Keratinocyte (primary cell): ENCODE measurements at regions not wholly inside any gene's neighbourhood (a gene's known extent, or its start where the extent isn't known, plus 50 kb on each side); places are given as distances from the start of the nearest gene placed in this dataset.

Experiments used
- DNase-seq: peaks from one replicate; pipeline ENCODE4 v3.0.0-alpha.2; 2011; ENCODE audit warnings: low read depth, missing footprints, low spot score
- FAIRE-seq: peaks from 2 replicates; lab custom pipeline; 2011; peaks lifted over from hg19 to GRCh38; lab: Jason Lieb, UNC
- H2AFZ ChIP-seq: 2 replicates; pipeline ENCODE4 v1.6.0; 2012; ENCODE audit warnings: low read length, control low read depth, inconsistent platforms; ENCODE audit not compliant: control insufficient read depth
- H3K27ac ChIP-seq: 2 replicates; pipeline ENCODE4 v1.5.1; 2011; ENCODE audit warnings: low read length; ENCODE audit not compliant: control insufficient read depth, insufficient read depth
- H3K27me3 ChIP-seq: 3 replicates; pipeline ENCODE4 v1.6.0; 2011; ENCODE audit warnings: low read length; ENCODE audit not compliant: control insufficient read depth, insufficient read depth; ENCODE audit errors: extremely low read depth
- H3K36me3 ChIP-seq, 2 experiments: 2 replicates in 1 of 2; 3 replicates in 1 of 2; pipeline ENCODE4 v1.5.1; 2011; ENCODE audit warnings: low read length in 2 of 2, mild to moderate bottlenecking in 1 of 2; ENCODE audit not compliant: control insufficient read depth in 2 of 2, insufficient read depth in 2 of 2; ENCODE audit errors: extremely low read depth in 1 of 2
- H3K4me1 ChIP-seq: 3 replicates; pipeline ENCODE4 v1.5.1; 2011; ENCODE audit warnings: low read length; ENCODE audit not compliant: control insufficient read depth, insufficient read depth; ENCODE audit errors: extremely low read depth
- H3K4me2 ChIP-seq: 3 replicates; pipeline ENCODE4 v1.6.0; 2011; ENCODE audit warnings: low read depth, low read length; ENCODE audit not compliant: control insufficient read depth, insufficient read depth; ENCODE audit errors: extremely low read depth
- H3K4me3 ChIP-seq, 3 experiments: fragments of 200-600 bp in 1 of 3; sonication (generic) in 1 of 3; 2 replicates in 2 of 3; 3 replicates in 1 of 3; pipeline ENCODE4 v1.5.1; 2011 to 2016; ENCODE audit warnings: low read length in 3 of 3, mild to moderate bottlenecking in 3 of 3, control low read depth in 2 of 3, inconsistent platforms in 1 of 3, low read depth in 1 of 3, mixed read lengths in 1 of 3, mixed run types in 1 of 3, moderate library complexity in 1 of 3; ENCODE audit not compliant: control insufficient read depth in 2 of 3, insufficient read depth in 2 of 3; ENCODE audit errors: extremely low read depth in 1 of 3
- H3K79me2 ChIP-seq: 2 replicates; pipeline ENCODE4 v1.6.0; 2012; ENCODE audit warnings: low read length; ENCODE audit not compliant: control insufficient read depth, insufficient read depth
- H3K9ac ChIP-seq: 3 replicates; pipeline ENCODE4 v1.6.0; 2011; ENCODE audit warnings: low read length; ENCODE audit not compliant: control insufficient read depth, insufficient read depth; ENCODE audit errors: extremely low read depth
- H3K9me1 ChIP-seq: 3 replicates; pipeline ENCODE4 v1.6.0; 2011; ENCODE audit warnings: low read length; ENCODE audit not compliant: control insufficient read depth, insufficient read depth; ENCODE audit errors: extremely low read depth
- H3K9me3 ChIP-seq: 2 replicates; pipeline ENCODE4 v1.5.1; 2012; ENCODE audit warnings: low read depth, low read length; ENCODE audit not compliant: control insufficient read depth
- H4K20me1 ChIP-seq: 3 replicates; pipeline ENCODE4 v1.6.0; 2011; ENCODE audit warnings: low read length; ENCODE audit not compliant: control insufficient read depth, insufficient read depth; ENCODE audit errors: extremely low read depth
- EZH2 ChIP-seq: IDR thresholded peaks from one replicate; pipeline ENCODE4 v1.6.1; 2012; ENCODE audit warnings: inconsistent platforms, mild to moderate bottlenecking, low read length, moderate library complexity
- dilution Hi-C: fragments of 300-500 bp; cut with MboI; formaldehyde crosslinking; loops from one replicate; pipeline ENCODE4 v1.7.0; 2020; ENCODE audit warnings: low sequenced_read_pairs; ENCODE audit not compliant: extremely low pct_ligation_motif_present
- TF ChIP-seq, protein P1 (sequence below), 3 experiments: IDR thresholded peaks in 1 of 3; conservative IDR thresholded peaks in 1 of 3; optimal IDR thresholded peaks in 1 of 3; 2 replicates in 2 of 3; 3 replicates in 1 of 3; pipeline versions ENCODE3 to v1.5.1; 2011; ENCODE audit warnings: low read length in 3 of 3, mild to moderate bottlenecking in 3 of 3, moderate library complexity in 2 of 3, control low read depth in 1 of 3, inconsistent platforms in 1 of 3; ENCODE audit not compliant: insufficient read depth in 2 of 3; ENCODE audit errors: extremely low read depth in 1 of 3

DNA sequence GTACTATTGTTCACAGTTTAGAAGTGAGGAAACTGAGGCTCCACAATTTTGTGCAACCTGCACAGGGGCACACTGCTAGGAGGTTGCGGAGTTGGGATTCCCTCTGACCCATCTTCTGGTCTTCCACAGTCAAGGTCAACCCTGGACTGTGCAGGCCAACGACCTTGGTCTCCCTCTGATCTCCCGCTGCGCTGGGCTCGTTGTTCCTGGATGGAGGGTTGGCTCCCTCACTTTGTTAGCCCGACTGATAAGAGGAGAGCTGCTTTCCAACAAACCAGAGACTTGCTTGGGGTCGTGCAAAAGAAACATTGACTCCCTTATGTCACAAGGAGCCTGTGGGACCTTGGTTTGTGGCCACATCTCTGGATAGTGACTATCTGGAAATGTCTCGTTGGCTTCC, 187.6 kb downstream of the MYCN start:
- Histone ChIP-seq H3K4me1 (peaks cover 3% of the 10 kb centered on the region), H3K9me3 (no peaks in the 10 kb centered on the region), H3K4me3 (no peak overlapping the region), H3K9ac (no peak overlapping the region), H3K9me1 (no peaks in the 10 kb centered on the region), H3K4me2 (no peak overlapping the region), H3K27me3 (peaks cover 3% of the 10 kb centered on the region), H3K79me2 (no peaks in the 10 kb centered on the region), H4K20me1 (no peaks in the 10 kb centered on the region), H3K36me3 (no peaks in the 10 kb centered on the region), H3K27ac (no peak overlapping the region), H2AFZ (no peak overlapping the region)
- no peak for DNase-seq
- dilution Hi-C loops, result no loop called here
- FAIRE-seq, result no peak
- TF ChIP-seq EZH2, result no peak
- TF ChIP-seq, protein P1, sequence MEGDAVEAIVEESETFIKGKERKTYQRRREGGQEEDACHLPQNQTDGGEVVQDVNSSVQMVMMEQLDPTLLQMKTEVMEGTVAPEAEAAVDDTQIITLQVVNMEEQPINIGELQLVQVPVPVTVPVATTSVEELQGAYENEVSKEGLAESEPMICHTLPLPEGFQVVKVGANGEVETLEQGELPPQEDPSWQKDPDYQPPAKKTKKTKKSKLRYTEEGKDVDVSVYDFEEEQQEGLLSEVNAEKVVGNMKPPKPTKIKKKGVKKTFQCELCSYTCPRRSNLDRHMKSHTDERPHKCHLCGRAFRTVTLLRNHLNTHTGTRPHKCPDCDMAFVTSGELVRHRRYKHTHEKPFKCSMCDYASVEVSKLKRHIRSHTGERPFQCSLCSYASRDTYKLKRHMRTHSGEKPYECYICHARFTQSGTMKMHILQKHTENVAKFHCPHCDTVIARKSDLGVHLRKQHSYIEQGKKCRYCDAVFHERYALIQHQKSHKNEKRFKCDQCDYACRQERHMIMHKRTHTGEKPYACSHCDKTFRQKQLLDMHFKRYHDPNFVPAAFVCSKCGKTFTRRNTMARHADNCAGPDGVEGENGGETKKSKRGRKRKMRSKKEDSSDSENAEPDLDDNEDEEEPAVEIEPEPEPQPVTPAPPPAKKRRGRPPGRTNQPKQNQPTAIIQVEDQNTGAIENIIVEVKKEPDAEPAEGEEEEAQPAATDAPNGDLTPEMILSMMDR (optimal IDR thresholded peaks at IDR 0.05 in 1 of 3, IDR thresholded peaks at IDR 0.05 in 1 of 3, conservative IDR thresholded peaks at IDR 0.05 in 1 of 3; ENCODE audit: extremely low read depth in 1 of 3, insufficient read depth in 2 of 3, low read length in 3 of 3), result no peak

DNA sequence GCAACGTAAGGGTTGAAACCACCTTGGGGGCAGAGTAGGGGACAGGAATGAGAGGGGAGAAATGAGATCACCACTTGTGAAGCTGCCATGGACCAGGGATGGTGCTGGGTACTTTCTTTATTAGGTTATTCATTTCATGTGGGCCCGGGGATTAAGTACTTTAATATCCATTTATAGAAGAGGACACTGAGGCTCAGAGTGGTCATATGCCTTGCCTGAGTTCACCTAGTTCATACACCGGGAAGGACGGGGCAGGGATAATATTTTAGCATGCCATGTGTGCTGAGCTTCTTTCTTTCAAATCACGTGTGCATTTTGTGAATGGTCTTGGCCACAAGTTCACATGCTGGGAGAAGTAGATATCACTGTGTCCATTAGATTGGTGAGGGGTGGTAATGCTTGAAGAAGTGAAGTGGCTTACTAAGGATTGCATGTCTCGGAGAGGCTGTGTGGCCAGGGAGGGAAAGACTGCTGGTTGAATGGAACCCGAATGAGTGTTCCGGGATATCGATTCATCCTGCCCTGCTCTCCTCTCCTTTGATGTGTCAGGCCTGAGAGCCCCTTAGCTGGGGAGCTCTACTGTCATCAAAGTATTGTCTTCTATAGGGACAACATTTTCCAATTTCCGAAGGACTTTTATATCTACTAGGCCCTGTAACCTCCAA, 187.1 kb downstream of the MYCN start:
- dilution Hi-C loops, result no loop called here
- Histone ChIP-seq H3K9ac (no peak overlapping the region), H3K27ac (no peak overlapping the region), H3K4me2 (no peak overlapping the region), H3K79me2 (no peaks in the 10 kb centered on the region), H3K9me1 (no peaks in the 10 kb centered on the region), H3K36me3 (no peaks in the 10 kb centered on the region), H3K27me3 (peaks cover 3% of the 10 kb centered on the region), H3K9me3 (no peaks in the 10 kb centered on the region), H2AFZ (no peak overlapping the region), H3K4me1 (peaks cover 3% of the 10 kb centered on the region), H3K4me3 (no peak overlapping the region), H4K20me1 (no peaks in the 10 kb centered on the region)
- DNase-seq (no peak), FAIRE-seq (no peak)
- TF ChIP-seq EZH2, result no peak
- TF ChIP-seq, protein P1 (optimal IDR thresholded peaks at IDR 0.05 in 1 of 3, IDR thresholded peaks at IDR 0.05 in 1 of 3, conservative IDR thresholded peaks at IDR 0.05 in 1 of 3; ENCODE audit: extremely low read depth in 1 of 3, insufficient read depth in 2 of 3, low read length in 3 of 3), result no peak
